H9 (cell line): ENCODE measurements at regions not wholly inside any gene's neighbourhood (a gene's known extent, or its start where the extent isn't known, plus 50 kb on each side); places are given as distances from the start of the nearest gene placed in this dataset.

Experiments
- DNase-seq: peaks from one replicate; pipeline ENCODE4 v3.0.0-alpha.2; 2017
- H2AFZ ChIP-seq: one replicate; pipeline ENCODE4 v1.6.1; 2013; ENCODE audit warnings: mild to moderate bottlenecking, low read length, control low read depth, moderate library complexity
- H2AK5ac ChIP-seq: 2 replicates; pipeline ENCODE4 v1.6.1; 2013; ENCODE audit warnings: low read length, control low read depth, mixed read lengths; ENCODE audit not compliant: insufficient read length
- H2BK120ac ChIP-seq: one replicate; pipeline ENCODE4 v1.6.1; 2013; ENCODE audit warnings: low read depth, mild to moderate bottlenecking, low read length, control low read depth, inconsistent platforms; ENCODE audit not compliant: poor library complexity, severe bottlenecking
- H2BK12ac ChIP-seq: 2 replicates; pipeline ENCODE4 v1.6.1; 2013; ENCODE audit warnings: low read length, control low read depth, mixed read lengths, low read depth; ENCODE audit not compliant: insufficient read length
- H2BK15ac ChIP-seq: 2 replicates; pipeline ENCODE4 v1.6.1; 2013; ENCODE audit warnings: low read depth, low read length, control low read depth
- H2BK20ac ChIP-seq: one replicate; pipeline ENCODE4 v1.6.1; 2013; ENCODE audit warnings: low read depth, mild to moderate bottlenecking, low read length, control low read depth, inconsistent platforms; ENCODE audit not compliant: poor library complexity, severe bottlenecking
- H2BK5ac ChIP-seq: 2 replicates; pipeline ENCODE4 v1.6.1; 2013; ENCODE audit warnings: low read length, control low read depth, mixed read lengths; ENCODE audit not compliant: insufficient read length
- H3K14ac ChIP-seq: 2 replicates; pipeline ENCODE4 v1.6.1; 2013; ENCODE audit warnings: low read length, control low read depth; ENCODE audit not compliant: insufficient read depth
- H3K18ac ChIP-seq: 2 replicates; pipeline ENCODE4 v1.6.1; 2013; ENCODE audit warnings: low read depth, mild to moderate bottlenecking, mixed read lengths, low read length, control low read depth; ENCODE audit not compliant: insufficient read length
- H3K23ac ChIP-seq: 2 replicates; pipeline ENCODE4 v1.6.1; 2013; ENCODE audit warnings: low read length, control low read depth, mixed read lengths, low read depth; ENCODE audit not compliant: insufficient read length
- H3K23me2 ChIP-seq: 2 replicates; pipeline ENCODE4 v1.6.1; 2013; ENCODE audit warnings: low read depth, mild to moderate bottlenecking, mixed read lengths, low read length, control low read depth; ENCODE audit not compliant: insufficient read length, poor library complexity, severe bottlenecking
- H3K27ac ChIP-seq: 2 replicates; pipeline ENCODE4 v1.5.1; 2013; ENCODE audit warnings: low read length, control low read depth, mixed read lengths, low read depth; ENCODE audit not compliant: insufficient read length
- H3K27me3 ChIP-seq: 2 replicates; pipeline ENCODE4 v1.6.1; 2013; ENCODE audit warnings: low read length, control low read depth, inconsistent platforms; ENCODE audit not compliant: insufficient read depth
- H3K4ac ChIP-seq: 2 replicates; pipeline ENCODE4 v1.6.1; 2013; ENCODE audit warnings: low read depth, mild to moderate bottlenecking, control low read depth, inconsistent platforms, low read length, moderate library complexity
- H3K4me1 ChIP-seq: 2 replicates; pipeline ENCODE4 v1.6.1; 2013; ENCODE audit warnings: low read length, control low read depth, inconsistent platforms; ENCODE audit not compliant: insufficient read depth
- H3K4me2 ChIP-seq: 2 replicates; pipeline ENCODE4 v1.6.1; 2013; ENCODE audit warnings: low read length, control low read depth, mixed read lengths; ENCODE audit not compliant: insufficient read length, insufficient read depth
- H3K56ac ChIP-seq: 2 replicates; pipeline ENCODE4 v1.6.1; 2013; ENCODE audit warnings: low read depth, mild to moderate bottlenecking, mixed read lengths, low read length, control low read depth; ENCODE audit not compliant: insufficient read length
- H3K79me1 ChIP-seq: 2 replicates; pipeline ENCODE4 v1.6.1; 2013; ENCODE audit warnings: low read depth, mild to moderate bottlenecking, moderate library complexity, low read length, control low read depth, inconsistent platforms; ENCODE audit not compliant: insufficient read depth, poor library complexity, severe bottlenecking
- H3K79me2 ChIP-seq: 2 replicates; pipeline ENCODE4 v1.6.1; 2013; ENCODE audit warnings: low read length, control low read depth, inconsistent platforms; ENCODE audit not compliant: insufficient read depth
- H3K9ac ChIP-seq: 2 replicates; pipeline ENCODE4 v1.6.1; 2013; ENCODE audit warnings: low read length, control low read depth, mixed read lengths; ENCODE audit not compliant: insufficient read length; ENCODE audit errors: extremely low read depth
- H3K9me3 ChIP-seq: one replicate; pipeline ENCODE4 v1.6.1; 2013; ENCODE audit warnings: low read depth, low read length, inconsistent platforms; ENCODE audit not compliant: control insufficient read depth
- H3T11ph ChIP-seq: one replicate; pipeline ENCODE4 v1.6.1; 2013; ENCODE audit warnings: mild to moderate bottlenecking, low read length, control low read depth, inconsistent platforms
- H4K20me1 ChIP-seq: one replicate; pipeline ENCODE4 v1.6.1; 2013; ENCODE audit not compliant: control insufficient read depth, insufficient read length, insufficient read depth
- H4K5ac ChIP-seq: 2 replicates; pipeline ENCODE4 v1.6.1; 2013; ENCODE audit warnings: low read depth, mild to moderate bottlenecking, mixed read lengths, low read length, control low read depth; ENCODE audit not compliant: insufficient read length
- H4K8ac ChIP-seq: replicated peaks from 2 replicates; pipeline ENCODE4 v1.6.1; 2013; ENCODE audit warnings: low read length, control low read depth, mixed read lengths, low read depth; ENCODE audit not compliant: insufficient read length
- H4K91ac ChIP-seq: 2 replicates; pipeline ENCODE4 v1.6.1; 2013; ENCODE audit warnings: low read depth, mild to moderate bottlenecking, moderate library complexity, mixed read lengths, low read length, control low read depth; ENCODE audit not compliant: insufficient read length
- H3K27ac Mint-ChIP-seq, 3 experiments: 2 replicates in 2 of 3; 3 replicates in 1 of 3; pipeline ENCODE4 v1.8.0; 2020 to 2021; ENCODE audit warnings: mixed read lengths in 3 of 3, mild to moderate bottlenecking in 1 of 3, moderate library complexity in 1 of 3
- H3K27me3 Mint-ChIP-seq: 2 replicates; pipeline ENCODE4 v1.8.0; 2021; ENCODE audit warnings: low read depth, mild to moderate bottlenecking, moderate library complexity, mixed read lengths
- H3K36me3 Mint-ChIP-seq, 3 experiments: 2 replicates in 2 of 3; 3 replicates in 1 of 3; pipeline ENCODE4 v1.8.0; 2020 to 2021; ENCODE audit warnings: low read depth in 3 of 3, mixed read lengths in 3 of 3; ENCODE audit not compliant: insufficient read depth in 1 of 3
- H3K4me1 Mint-ChIP-seq, 2 experiments: 2 replicates each; pipeline ENCODE4 v1.8.0; 2020; ENCODE audit warnings: mixed read lengths in 2 of 2
- H3K4me3 Mint-ChIP-seq, 2 experiments: 2 replicates in 1 of 2; 3 replicates in 1 of 2; pipeline ENCODE4 v1.8.0; 2020 to 2021; ENCODE audit warnings: mild to moderate bottlenecking in 2 of 2, mixed read lengths in 2 of 2, moderate library complexity in 1 of 2
- H3K9me3 Mint-ChIP-seq, 2 experiments: 2 replicates in 1 of 2; 3 replicates in 1 of 2; pipeline ENCODE4 v1.8.0; 2020; ENCODE audit warnings: mild to moderate bottlenecking in 2 of 2, mixed read lengths in 2 of 2, moderate library complexity in 1 of 2
- CTCF ChIP-seq: fragments of 200-600 bp; sonication (generic); conservative IDR thresholded peaks from 3 replicates; pipeline ENCODE4 v1.8.0; 2021; ENCODE audit warnings: antibody characterized with exemption, mild to moderate bottlenecking
- WGBS: extraction: QIAGEN DNeasy Blood & Tissue Kit; methylation state at CpG from one replicate; pipeline ENCODE4 v1.1.7; 2013; ENCODE audit warnings: missing lambda C conversion rate, low lambda C conversion rate, mixed read lengths; ENCODE audit not compliant: insufficient read length; ENCODE audit errors: extremely low coverage; 5-methylcytosine and 5-hydroxymethylcytosine counted together

GRCh38 chr7:44541-44896 is 147.9 kb upstream of the FAM20C start:
- H4K5ac ChIP-seq: no peak overlapping the region
- Mint-ChIP-seq H3K9me3 (no peaks in the 10 kb centered on the region), H3K27me3 (peaks cover 40% of the 10 kb centered on the region), H3K36me3 (no peaks in the 10 kb centered on the region), H3K4me3 (no peak overlapping the region), H3K27ac (no peak overlapping the region; a peak in 1 of 7 replicates), H3K4me1 (peaks cover 7 to 8% of the 10 kb centered on the region in 2 experiments; a peak in 3 of 4 replicates)
- no peak overlapping the region for H3K27ac ChIP-seq
- no peak overlapping the region for H4K91ac ChIP-seq
- no peaks in the 10 kb centered on the region for H3K79me1 ChIP-seq
- no peak overlapping the region for H3K4ac ChIP-seq
- no CpG with 5 or more reads among the region's 12 CpGs for WGBS
- no peak overlapping the region for H2BK20ac ChIP-seq
- no peak overlapping the region for H3K9ac ChIP-seq
- no peaks in the 10 kb centered on the region; the same call in 1 of the 2 replicates for H3K4me1 ChIP-seq
- no peak overlapping the region for H2BK5ac ChIP-seq
- no peak overlapping the region for H3K56ac ChIP-seq
- H4K8ac ChIP-seq: no peak overlapping the region
- no peak for DNase-seq
- no peak overlapping the region for H3K14ac ChIP-seq
- H3K23ac ChIP-seq: no peak overlapping the region
- H3K79me2 ChIP-seq: no peaks in the 10 kb centered on the region
- H3K4me2 ChIP-seq: no peak overlapping the region
- H4K20me1 ChIP-seq: peaks cover 3% of the 10 kb centered on the region
- H2AK5ac ChIP-seq: no peak overlapping the region
- no peaks in the 10 kb centered on the region for H3K9me3 ChIP-seq
- H2BK12ac ChIP-seq: no peak overlapping the region
- TF ChIP-seq CTCF: no peak
- H3T11ph ChIP-seq: no peak overlapping the region
- no peak overlapping the region for H2BK120ac ChIP-seq
- H2AFZ ChIP-seq: no peak overlapping the region
- H3K18ac ChIP-seq: no peak overlapping the region
- no peaks in the 10 kb centered on the region for H3K23me2 ChIP-seq
- no peaks in the 10 kb centered on the region; the same call in 1 of the 2 replicates for H3K27me3 ChIP-seq
- H2BK15ac ChIP-seq: no peak overlapping the region
